Lower lobe of right lung (tissue), 2 donors: ENCODE measurements at regions not wholly inside any gene's neighbourhood (a gene's known extent, or its start where the extent isn't known, plus 50 kb on each side); places are given as distances from the start of the nearest gene placed in this dataset.

Source experiments
- ATAC-seq, 2 donors: fragments of 200-7000 bp; cut with Tn5 transposase; one replicate each; pipeline ENCODE4 v1.9.1; 2020 to 2022; ENCODE audit warnings: mild to moderate bottlenecking in 2 of 2, moderate library complexity in 2 of 2
- DNase-seq: peaks from one replicate; pipeline ENCODE4 v3.0.0-alpha.2; 2020
- H3K27ac ChIP-seq: fragments of 200-600 bp; one replicate; pipeline ENCODE4 v1.8.0; 2022
- H3K27me3 ChIP-seq: fragments of 200-600 bp; one replicate; pipeline ENCODE4 v1.8.0; 2022; ENCODE audit warnings: low read depth
- H3K36me3 ChIP-seq: fragments of 200-600 bp; one replicate; pipeline ENCODE4 v1.8.0; 2022; ENCODE audit warnings: mild to moderate bottlenecking
- H3K4me1 ChIP-seq: fragments of 200-600 bp; one replicate; pipeline ENCODE4 v1.8.0; 2022
- H3K4me3 ChIP-seq: fragments of 200-600 bp; one replicate; pipeline ENCODE4 v1.8.0; 2022; ENCODE audit warnings: mild to moderate bottlenecking
- H3K9me3 ChIP-seq: fragments of 200-600 bp; one replicate; pipeline ENCODE4 v1.8.0; 2022
- intact Hi-C: fragments of 100-400 bp; cut with DNase I; formaldehyde crosslinking; loops from one replicate; pipeline ENCODE4 v1.11.0; 2022
- TF ChIP-seq, protein P1 (sequence below): fragments of 200-600 bp; IDR thresholded peaks from one replicate; pipeline ENCODE4 v1.8.0; 2022; ENCODE audit warnings: antibody characterized with exemption, mild to moderate bottlenecking
- donor health status: DM: no; HTN: yes; CAD: no; lungs with severe emphysema.

DNA sequence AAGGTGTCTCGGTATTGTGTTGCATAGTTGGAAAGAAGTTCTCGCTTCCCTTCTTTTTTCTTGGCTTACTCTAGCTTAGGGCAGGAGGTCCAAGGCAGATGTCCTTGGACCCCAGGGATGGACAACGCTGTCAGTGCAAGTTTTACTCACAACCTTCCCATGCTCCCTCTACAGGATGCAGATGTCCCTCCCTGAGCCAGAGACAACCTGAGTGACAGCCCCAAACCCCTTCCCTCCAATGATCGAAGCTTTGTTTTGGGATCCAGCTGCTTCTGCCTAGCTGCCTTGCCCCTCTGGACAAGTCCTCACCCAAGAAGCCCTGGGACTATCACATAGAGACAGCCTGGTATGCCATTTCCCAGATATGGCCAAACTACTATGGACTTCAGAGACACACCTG, 112.0 kb upstream of the RAP1B start:
- Histone ChIP-seq H3K4me1 (no peaks in the 10 kb centered on the region), H3K9me3 (no peaks in the 10 kb centered on the region), H3K27me3 (no peaks in the 10 kb centered on the region), H3K36me3 (no peaks in the 10 kb centered on the region), H3K27ac (no peak overlapping the region), H3K4me3 (no peak overlapping the region)
- intact Hi-C loops: no loop called here
- DNase-seq (no peak), ATAC-seq (no peak)
- TF ChIP-seq, protein P1, sequence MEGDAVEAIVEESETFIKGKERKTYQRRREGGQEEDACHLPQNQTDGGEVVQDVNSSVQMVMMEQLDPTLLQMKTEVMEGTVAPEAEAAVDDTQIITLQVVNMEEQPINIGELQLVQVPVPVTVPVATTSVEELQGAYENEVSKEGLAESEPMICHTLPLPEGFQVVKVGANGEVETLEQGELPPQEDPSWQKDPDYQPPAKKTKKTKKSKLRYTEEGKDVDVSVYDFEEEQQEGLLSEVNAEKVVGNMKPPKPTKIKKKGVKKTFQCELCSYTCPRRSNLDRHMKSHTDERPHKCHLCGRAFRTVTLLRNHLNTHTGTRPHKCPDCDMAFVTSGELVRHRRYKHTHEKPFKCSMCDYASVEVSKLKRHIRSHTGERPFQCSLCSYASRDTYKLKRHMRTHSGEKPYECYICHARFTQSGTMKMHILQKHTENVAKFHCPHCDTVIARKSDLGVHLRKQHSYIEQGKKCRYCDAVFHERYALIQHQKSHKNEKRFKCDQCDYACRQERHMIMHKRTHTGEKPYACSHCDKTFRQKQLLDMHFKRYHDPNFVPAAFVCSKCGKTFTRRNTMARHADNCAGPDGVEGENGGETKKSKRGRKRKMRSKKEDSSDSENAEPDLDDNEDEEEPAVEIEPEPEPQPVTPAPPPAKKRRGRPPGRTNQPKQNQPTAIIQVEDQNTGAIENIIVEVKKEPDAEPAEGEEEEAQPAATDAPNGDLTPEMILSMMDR: no peak

- TF ChIP-seq, protein P1: no peak
- Histone ChIP-seq H3K9me3 (no peaks in the 10 kb centered on the region), H3K27me3 (no peaks in the 10 kb centered on the region), H3K36me3 (no peaks in the 10 kb centered on the region), H3K4me3 (no peak overlapping the region), H3K27ac (no peak overlapping the region), H3K4me1 (no peaks in the 10 kb centered on the region)
- DNase-seq: no peak
- ATAC-seq: no peak
- intact Hi-C loops: no loop called here
Measured at GRCh38 chr12:68499616-68500015, 111.1 kb upstream of the RAP1B start.

DNA sequence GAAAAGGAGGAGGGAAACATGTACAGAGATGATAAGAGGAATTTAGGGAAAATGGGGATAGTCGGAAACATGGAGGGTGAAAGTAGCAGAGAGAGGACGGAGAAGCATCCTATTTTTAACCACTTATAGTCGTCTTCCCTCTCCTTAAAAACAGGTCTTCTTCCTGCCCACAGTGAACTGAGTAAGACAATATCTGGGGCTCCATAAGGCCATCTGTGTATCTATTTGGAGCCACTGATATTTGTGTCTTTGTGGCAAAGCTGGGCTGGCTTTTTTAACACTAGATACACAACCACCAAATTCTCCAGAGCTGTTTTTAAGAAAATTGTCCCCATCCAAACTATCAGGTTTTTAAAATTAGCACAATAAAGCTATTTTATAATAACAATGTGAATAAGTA, 109.5 kb upstream of the RAP1B start:
- Histone ChIP-seq H3K4me3 (no peak overlapping the region), H3K27me3 (no peaks in the 10 kb centered on the region), H3K9me3 (no peaks in the 10 kb centered on the region), H3K4me1 (no peaks in the 10 kb centered on the region), H3K27ac (no peak overlapping the region), H3K36me3 (no peaks in the 10 kb centered on the region)
- TF ChIP-seq, protein P1: no peak
- intact Hi-C loops: no loop called here
- DNase-seq (no peak), ATAC-seq (no peak)

GRCh38 chr12:68505970-68506369, 104.7 kb upstream of the RAP1B start:
- H3K27me3 ChIP-seq: no peaks in the 10 kb centered on the region
- H3K27ac ChIP-seq: no peak overlapping the region
- intact Hi-C loops: no loop called here
- no peaks in the 10 kb centered on the region for H3K9me3 ChIP-seq
- no peaks in the 10 kb centered on the region for H3K4me1 ChIP-seq
- ATAC-seq (no peak), DNase-seq (no peak)
- H3K36me3 ChIP-seq: no peaks in the 10 kb centered on the region
- no peak overlapping the region for H3K4me3 ChIP-seq
- TF ChIP-seq, protein P1: no peak

- DNase-seq (no peak), ATAC-seq (no peak)
- H3K9me3 ChIP-seq: no peaks in the 10 kb centered on the region
- intact Hi-C loops: no loop called here
- no peaks in the 10 kb centered on the region for H3K4me1 ChIP-seq
- H3K27ac ChIP-seq: no peak overlapping the region
- no peak overlapping the region for H3K4me3 ChIP-seq
- no peaks in the 10 kb centered on the region for H3K27me3 ChIP-seq
- H3K36me3 ChIP-seq: no peaks in the 10 kb centered on the region
- TF ChIP-seq, protein P1: no peak
Measured at GRCh38 chr12:68506619-68507018, 104.1 kb upstream of the RAP1B start.

GRCh38 chr12:68507657-68508056, 103.0 kb upstream of the RAP1B start:
- TF ChIP-seq, protein P1: no peak
- no peaks in the 10 kb centered on the region for H3K27me3 ChIP-seq
- no peak overlapping the region for H3K4me3 ChIP-seq
- no peak overlapping the region for H3K27ac ChIP-seq
- no peaks in the 10 kb centered on the region for H3K36me3 ChIP-seq
- ATAC-seq: no peak
- intact Hi-C loops: no loop called here
- H3K9me3 ChIP-seq: no peaks in the 10 kb centered on the region
- no peaks in the 10 kb centered on the region for H3K4me1 ChIP-seq
- DNase-seq: no peak
